ENCODE measurements at regions not wholly inside any gene's neighbourhood (a gene's known extent, or its start where the extent isn't known, plus 50 kb on each side); places are given as distances from the start of the nearest gene placed in this dataset.

DNA sequence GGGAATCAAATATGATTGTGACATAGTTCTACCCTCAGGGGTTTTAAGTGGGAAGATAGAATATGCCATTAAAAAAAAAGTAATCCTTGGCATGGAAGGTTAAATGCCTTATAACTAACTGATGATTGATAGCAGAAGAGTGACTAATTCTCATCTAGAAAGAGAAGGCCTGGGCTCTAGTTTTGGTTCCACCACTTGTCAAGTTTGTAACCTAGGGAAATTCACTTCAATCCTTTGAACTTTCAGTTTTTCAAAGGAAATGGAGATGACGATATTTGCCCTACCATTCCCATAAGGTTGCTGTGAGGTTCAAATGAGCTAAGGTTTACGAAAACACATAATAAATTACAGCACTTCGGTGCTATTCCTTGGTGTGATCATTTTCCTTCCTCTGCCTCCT is 88.5 kb downstream of the GPR88 start:
- H3K4me1 ChIP-seq (ENCODE audit: control insufficient read depth in 1 of 2, extremely low read depth in 1 of 2, insufficient read depth in 2 of 2, low read length in 2 of 2): no peaks in the 10 kb centered on the region
- Mint-ChIP-seq H3K27ac (no peak overlapping the region), H3K4me1 (peaks cover 0 to 2% (median 0%) of the 10 kb centered on the region in 3 donors), H3K4me3 (no peak overlapping the region), H3K9me3 (no peaks in the 10 kb centered on the region), H3K27me3 (no peaks in the 10 kb centered on the region), H3K36me3 (no peaks in the 10 kb centered on the region)
- H3K36me3 ChIP-seq (ENCODE audit: control insufficient read depth in 2 of 2, extremely low read depth in 1 of 2, insufficient read depth in 1 of 2, low read length in 1 of 2): no peaks in the 10 kb centered on the region
- no CpG with 5 or more reads among the region's 3 CpGs for WGBS (ENCODE audit: insufficient coverage)
- POLR2A ChIA-PET: no interaction called here
- no peak overlapping the region for H3K27ac ChIP-seq (ENCODE audit: low read length)
- CTCF ChIA-PET: no interaction called here
- no peaks in the 10 kb centered on the region for H3K27me3 ChIP-seq (replicated peaks in 1 of 2; ENCODE audit: control insufficient read depth in 2 of 2, extremely low read depth in 1 of 2, insufficient read depth in 2 of 2, low read length in 1 of 2)
- no peaks in the 10 kb centered on the region for H3K9me3 ChIP-seq
- ATAC-seq (replicated peaks in 1 of 4) (no peak), DNase-seq (no peak)
- no peak overlapping the region for H3K4me3 ChIP-seq (ENCODE audit: control insufficient read depth in 1 of 2, extremely low read depth in 1 of 2, low read length in 1 of 2)

GRCh38 chr1:100627054-100627716 is 89.2 kb downstream of the GPR88 start:
- Histone ChIP-seq H3K36me3 (ENCODE audit: control insufficient read depth in 2 of 2, extremely low read depth in 1 of 2, insufficient read depth in 1 of 2, low read length in 1 of 2) (no peaks in the 10 kb centered on the region), H3K27ac (ENCODE audit: low read length) (no peak overlapping the region), H3K27me3 (replicated peaks in 1 of 2; ENCODE audit: control insufficient read depth in 2 of 2, extremely low read depth in 1 of 2, insufficient read depth in 2 of 2, low read length in 1 of 2) (no peaks in the 10 kb centered on the region), H3K4me3 (ENCODE audit: control insufficient read depth in 1 of 2, extremely low read depth in 1 of 2, low read length in 1 of 2) (no peak overlapping the region), H3K9me3 (no peaks in the 10 kb centered on the region), H3K4me1 (ENCODE audit: control insufficient read depth in 1 of 2, extremely low read depth in 1 of 2, insufficient read depth in 2 of 2, low read length in 2 of 2) (no peaks in the 10 kb centered on the region)
- H3K4me3 Mint-ChIP-seq: no peak overlapping the region
- CTCF ChIA-PET: no interaction called here
- H3K27ac Mint-ChIP-seq: no peak overlapping the region
- no peaks in the 10 kb centered on the region for H3K9me3 Mint-ChIP-seq
- ATAC-seq (replicated peaks in 1 of 4): no peak
- 95% methylated on average over 4 of the region's 5 CpGs for WGBS (ENCODE audit: insufficient coverage)
- no peaks in the 10 kb centered on the region for H3K27me3 Mint-ChIP-seq
- DNase-seq: no peak
- H3K36me3 Mint-ChIP-seq: no peaks in the 10 kb centered on the region
- POLR2A ChIA-PET: no interaction called here
- H3K4me1 Mint-ChIP-seq: peaks cover 0 to 2% (median 0%) of the 10 kb centered on the region in 3 donors

DNA sequence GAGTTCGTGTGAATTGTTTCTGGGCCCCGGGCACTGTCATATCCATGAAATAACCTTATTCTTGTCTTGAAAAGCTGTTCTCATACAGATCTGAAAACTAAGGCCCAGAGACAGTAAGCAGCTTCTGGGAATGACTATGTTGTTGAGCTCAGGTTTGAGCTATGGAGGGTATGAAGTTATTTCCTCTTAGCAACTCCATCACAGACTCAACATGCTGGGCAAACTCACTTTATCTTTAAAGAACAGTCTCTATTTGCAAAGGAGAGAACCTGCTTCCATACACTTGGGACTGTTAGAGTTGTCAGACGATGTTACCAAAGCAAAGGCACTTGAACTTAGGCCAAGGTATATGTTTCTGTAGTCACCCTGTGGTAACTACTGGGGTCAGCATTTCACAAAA is 90.0 kb downstream of the GPR88 start:
- H3K27ac Mint-ChIP-seq: no peak overlapping the region
- Histone ChIP-seq H3K4me3 (ENCODE audit: control insufficient read depth in 1 of 2, extremely low read depth in 1 of 2, low read length in 1 of 2) (no peak overlapping the region), H3K27ac (ENCODE audit: low read length) (no peak overlapping the region), H3K27me3 (replicated peaks in 1 of 2; ENCODE audit: control insufficient read depth in 2 of 2, extremely low read depth in 1 of 2, insufficient read depth in 2 of 2, low read length in 1 of 2) (no peaks in the 10 kb centered on the region), H3K36me3 (ENCODE audit: control insufficient read depth in 2 of 2, extremely low read depth in 1 of 2, insufficient read depth in 1 of 2, low read length in 1 of 2) (no peaks in the 10 kb centered on the region), H3K9me3 (no peaks in the 10 kb centered on the region), H3K4me1 (ENCODE audit: control insufficient read depth in 1 of 2, extremely low read depth in 1 of 2, insufficient read depth in 2 of 2, low read length in 2 of 2) (no peaks in the 10 kb centered on the region)
- no peaks in the 10 kb centered on the region for H3K36me3 Mint-ChIP-seq
- ChIA-PET CTCF (no interaction called here), POLR2A (no interaction called here)
- no peak for ATAC-seq (replicated peaks in 1 of 4)
- H3K4me3 Mint-ChIP-seq: no peak overlapping the region
- H3K4me1 Mint-ChIP-seq: peaks cover 0 to 2% (median 0%) of the 10 kb centered on the region in 3 donors
- WGBS (ENCODE audit: insufficient coverage): no CpG with 5 or more reads among the region's 3 CpGs
- DNase-seq: no peak
- no peaks in the 10 kb centered on the region for H3K9me3 Mint-ChIP-seq
- H3K27me3 Mint-ChIP-seq: no peaks in the 10 kb centered on the region

- H3K27me3 Mint-ChIP-seq: no peaks in the 10 kb centered on the region
- peaks cover 0 to 2% (median 0%) of the 10 kb centered on the region in 3 donors for H3K4me1 Mint-ChIP-seq
- CTCF ChIA-PET: no interaction called here
- no peaks in the 10 kb centered on the region for H3K9me3 ChIP-seq
- no peaks in the 10 kb centered on the region for H3K27me3 ChIP-seq (replicated peaks in 1 of 2; ENCODE audit: control insufficient read depth in 2 of 2, extremely low read depth in 1 of 2, insufficient read depth in 2 of 2, low read length in 1 of 2)
- H3K36me3 ChIP-seq (ENCODE audit: control insufficient read depth in 2 of 2, extremely low read depth in 1 of 2, insufficient read depth in 1 of 2, low read length in 1 of 2): no peaks in the 10 kb centered on the region
- no peaks in the 10 kb centered on the region for H3K4me1 ChIP-seq (ENCODE audit: control insufficient read depth in 1 of 2, extremely low read depth in 1 of 2, insufficient read depth in 2 of 2, low read length in 2 of 2)
- POLR2A ChIA-PET: no interaction called here
- no peak overlapping the region for H3K4me3 ChIP-seq (ENCODE audit: control insufficient read depth in 1 of 2, extremely low read depth in 1 of 2, low read length in 1 of 2)
- H3K36me3 Mint-ChIP-seq: no peaks in the 10 kb centered on the region
- H3K27ac Mint-ChIP-seq: no peak overlapping the region
- no peak for DNase-seq
- no peak overlapping the region for H3K27ac ChIP-seq (ENCODE audit: low read length)
- ATAC-seq (replicated peaks in 1 of 4): no peak
- 30% methylated on average over 2 of the region's 4 CpGs for WGBS (ENCODE audit: insufficient coverage)
- no peak overlapping the region for H3K4me3 Mint-ChIP-seq
- H3K9me3 Mint-ChIP-seq: no peaks in the 10 kb centered on the region
These were observed 90.7 kb downstream of the GPR88 start for GRCh38 chr1:100628631-100629081.

DNA sequence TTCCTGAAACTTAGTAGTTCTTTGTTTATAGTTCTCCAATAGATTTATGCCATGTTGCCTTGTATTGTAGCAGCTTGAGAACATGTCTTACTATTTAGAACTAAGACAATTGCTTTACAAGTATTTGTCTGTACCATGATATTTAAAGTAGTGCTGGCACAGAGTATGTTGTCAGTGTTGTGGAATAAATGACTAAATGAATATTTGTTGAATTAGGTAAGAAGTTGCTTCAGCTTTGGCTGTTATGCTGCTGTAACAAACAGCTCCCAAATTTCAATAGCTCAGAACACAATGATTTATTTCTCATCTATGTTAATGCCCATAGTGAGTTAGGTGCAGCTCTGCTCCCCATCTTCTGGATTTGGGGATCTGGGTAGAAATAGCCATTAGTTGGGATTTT is 90.2 kb upstream of the VCAM1 start:
- H3K27me3 ChIP-seq (replicated peaks in 1 of 2; ENCODE audit: control insufficient read depth in 2 of 2, extremely low read depth in 1 of 2, insufficient read depth in 2 of 2, low read length in 1 of 2): no peaks in the 10 kb centered on the region
- no peaks in the 10 kb centered on the region for H3K36me3 ChIP-seq (ENCODE audit: control insufficient read depth in 2 of 2, extremely low read depth in 1 of 2, insufficient read depth in 1 of 2, low read length in 1 of 2)
- Mint-ChIP-seq H3K9me3 (no peaks in the 10 kb centered on the region), H3K27ac (no peak overlapping the region), H3K36me3 (no peaks in the 10 kb centered on the region), H3K27me3 (no peaks in the 10 kb centered on the region), H3K4me3 (no peak overlapping the region), H3K4me1 (peaks cover 0 to 2% (median 0%) of the 10 kb centered on the region in 3 donors)
- no peak overlapping the region for H3K4me3 ChIP-seq (ENCODE audit: control insufficient read depth in 1 of 2, extremely low read depth in 1 of 2, low read length in 1 of 2)
- no peak overlapping the region for H3K27ac ChIP-seq (ENCODE audit: low read length)
- ATAC-seq (replicated peaks in 1 of 4) (no peak), DNase-seq (no peak)
- no peaks in the 10 kb centered on the region for H3K4me1 ChIP-seq (ENCODE audit: control insufficient read depth in 1 of 2, extremely low read depth in 1 of 2, insufficient read depth in 2 of 2, low read length in 2 of 2)
- ChIA-PET POLR2A (no interaction called here), CTCF (no interaction called here)
- H3K9me3 ChIP-seq: no peaks in the 10 kb centered on the region

- no peaks in the 10 kb centered on the region for H3K9me3 ChIP-seq
- H3K9me3 Mint-ChIP-seq: no peaks in the 10 kb centered on the region
- H3K4me3 ChIP-seq (ENCODE audit: control insufficient read depth in 1 of 2, extremely low read depth in 1 of 2, low read length in 1 of 2): no peak overlapping the region
- no peaks in the 10 kb centered on the region for H3K36me3 Mint-ChIP-seq
- POLR2A ChIA-PET: interaction anchor here in 1 of 2 donors (0.6 kb wide), 2 partner anchors 415 to 422 kb away, joined by 3 read pairs; no protein-coding TSS in a partner anchor
- no peaks in the 10 kb centered on the region for H3K36me3 ChIP-seq (ENCODE audit: control insufficient read depth in 2 of 2, extremely low read depth in 1 of 2, insufficient read depth in 1 of 2, low read length in 1 of 2)
- H3K4me1 Mint-ChIP-seq: peaks cover 0 to 2% (median 0%) of the 10 kb centered on the region in 3 donors
- ATAC-seq (replicated peaks in 1 of 4) (no peak), DNase-seq (no peak)
- no peaks in the 10 kb centered on the region for H3K27me3 ChIP-seq (replicated peaks in 1 of 2; ENCODE audit: control insufficient read depth in 2 of 2, extremely low read depth in 1 of 2, insufficient read depth in 2 of 2, low read length in 1 of 2)
- no peak overlapping the region for H3K27ac ChIP-seq (ENCODE audit: low read length)
- H3K27me3 Mint-ChIP-seq: peaks cover 5% of the 10 kb centered on the region in 2 donors
- no peak overlapping the region for H3K27ac Mint-ChIP-seq
- no peak overlapping the region for H3K4me3 Mint-ChIP-seq
- H3K4me1 ChIP-seq (ENCODE audit: control insufficient read depth in 1 of 2, extremely low read depth in 1 of 2, insufficient read depth in 2 of 2, low read length in 2 of 2): no peaks in the 10 kb centered on the region
- 13% methylated on average over 2 of the region's 4 CpGs for WGBS (ENCODE audit: insufficient coverage)
- CTCF ChIA-PET: no interaction called here
These were observed 88.5 kb upstream of the VCAM1 start for GRCh38 chr1:100631015-100631551.

Measured in T-cell (primary cell).